ENCODE measurements at regions not wholly inside any gene's neighbourhood (a gene's known extent, or its start where the extent isn't known, plus 50 kb on each side); places are given as distances from the start of the nearest gene placed in this dataset.

- no peaks in the 10 kb centered on the region for H3K27me3 Mint-ChIP-seq (ENCODE audit: low read depth)
- no peaks in the 10 kb centered on the region for H3K9me3 Mint-ChIP-seq
- no peaks in the 10 kb centered on the region for H3K4me1 Mint-ChIP-seq
- DNase-seq (ENCODE audit: low read depth, low spot score) = no peak
- H3K4me3 Mint-ChIP-seq = no peak overlapping the region
- no peak for TF ChIP-seq CTCF (conservative IDR thresholded peaks at IDR 0.05)
- H3K27ac Mint-ChIP-seq (ENCODE audit: unreplicated experiment) = no peak overlapping the region
- no peaks in the 10 kb centered on the region for H3K36me3 Mint-ChIP-seq (ENCODE audit: low read depth)
Measured at GRCh38 chr4:28211676-28212470, 1351.2 kb downstream of the STIM2 start.

GRCh38 chr4:28221536-28221935 lies 1360.9 kb downstream of the STIM2 start:
- H3K36me3 Mint-ChIP-seq (ENCODE audit: low read depth) = no peaks in the 10 kb centered on the region
- TF ChIP-seq CTCF (conservative IDR thresholded peaks at IDR 0.05) = no peak
- no peak overlapping the region for H3K4me3 Mint-ChIP-seq
- no peaks in the 10 kb centered on the region for H3K9me3 Mint-ChIP-seq
- DNase-seq (ENCODE audit: low read depth, low spot score) = no peak
- peaks cover 14% of the 10 kb centered on the region for H3K4me1 Mint-ChIP-seq
- no peaks in the 10 kb centered on the region for H3K27me3 Mint-ChIP-seq (ENCODE audit: low read depth)
- no peak overlapping the region for H3K27ac Mint-ChIP-seq (ENCODE audit: unreplicated experiment)

- peak; percentile 64 for TF ChIP-seq CTCF (conservative IDR thresholded peaks at IDR 0.05)
- peaks cover 27% of the 10 kb centered on the region for H3K4me1 Mint-ChIP-seq
- no peak overlapping the region for H3K27ac Mint-ChIP-seq (ENCODE audit: unreplicated experiment)
- DNase-seq (ENCODE audit: low read depth, low spot score) = no peak
- H3K36me3 Mint-ChIP-seq (ENCODE audit: low read depth) = no peaks in the 10 kb centered on the region
- no peak overlapping the region for H3K4me3 Mint-ChIP-seq
- H3K27me3 Mint-ChIP-seq (ENCODE audit: low read depth) = no peaks in the 10 kb centered on the region
- no peaks in the 10 kb centered on the region for H3K9me3 Mint-ChIP-seq
Measured at GRCh38 chr4:28225050-28225449, 1364.4 kb downstream of the STIM2 start.

- H3K27ac Mint-ChIP-seq (ENCODE audit: unreplicated experiment) = no peak overlapping the region
- no peaks in the 10 kb centered on the region for H3K36me3 Mint-ChIP-seq (ENCODE audit: low read depth)
- no peak for DNase-seq (ENCODE audit: low read depth, low spot score)
- H3K27me3 Mint-ChIP-seq (ENCODE audit: low read depth) = no peaks in the 10 kb centered on the region
- no peak overlapping the region for H3K4me3 Mint-ChIP-seq
- no peak for TF ChIP-seq CTCF (conservative IDR thresholded peaks at IDR 0.05)
- peaks cover 27% of the 10 kb centered on the region for H3K4me1 Mint-ChIP-seq
- H3K9me3 Mint-ChIP-seq = no peaks in the 10 kb centered on the region
Measured at GRCh38 chr4:28225689-28226353, 1365.2 kb downstream of the STIM2 start.

GRCh38 chr4:28226962-28227361 lies 1366.3 kb downstream of the STIM2 start:
- no peak for TF ChIP-seq CTCF (conservative IDR thresholded peaks at IDR 0.05)
- no peaks in the 10 kb centered on the region for H3K9me3 Mint-ChIP-seq
- H3K36me3 Mint-ChIP-seq (ENCODE audit: low read depth) = no peaks in the 10 kb centered on the region
- no peak for DNase-seq (ENCODE audit: low read depth, low spot score)
- H3K27ac Mint-ChIP-seq (ENCODE audit: unreplicated experiment) = no peak overlapping the region
- peaks cover 27% of the 10 kb centered on the region for H3K4me1 Mint-ChIP-seq
- no peaks in the 10 kb centered on the region for H3K27me3 Mint-ChIP-seq (ENCODE audit: low read depth)
- no peak overlapping the region for H3K4me3 Mint-ChIP-seq

Data from neural crest cell (in vitro differentiated cells).